Colon (tissue), 2 donors: ENCODE measurements at regions not wholly inside any gene's neighbourhood (a gene's known extent, or its start where the extent isn't known, plus 50 kb on each side); places are given as distances from the start of the nearest gene placed in this dataset.

Experiments used
- FAIRE-seq: peaks from 2 replicates; lab custom pipeline; 2012; peaks lifted over from hg19 to GRCh38; lab: Jason Lieb, UNC
- donor health status: control.
- donor health status: control.

DNA sequence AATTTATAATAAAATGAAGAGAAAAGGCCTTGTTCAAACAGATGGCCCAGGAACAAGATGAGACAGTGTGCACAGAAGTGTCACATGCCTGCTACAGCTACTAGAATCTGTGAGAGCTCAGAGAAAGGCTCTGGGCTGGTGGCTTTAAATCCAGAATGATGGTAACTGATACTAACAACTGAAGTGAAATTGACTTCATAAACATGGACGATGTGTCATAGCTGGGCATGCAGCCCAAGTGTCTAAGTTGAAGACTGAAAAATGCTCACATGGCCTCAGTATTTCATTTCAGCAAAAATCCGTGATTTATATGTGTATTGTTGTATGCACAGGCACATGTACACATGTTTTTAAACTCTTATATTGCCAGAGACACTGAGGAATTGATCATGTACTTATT lies 208.3 kb upstream of the RUNX1 start:
- FAIRE-seq, result no peak

DNA sequence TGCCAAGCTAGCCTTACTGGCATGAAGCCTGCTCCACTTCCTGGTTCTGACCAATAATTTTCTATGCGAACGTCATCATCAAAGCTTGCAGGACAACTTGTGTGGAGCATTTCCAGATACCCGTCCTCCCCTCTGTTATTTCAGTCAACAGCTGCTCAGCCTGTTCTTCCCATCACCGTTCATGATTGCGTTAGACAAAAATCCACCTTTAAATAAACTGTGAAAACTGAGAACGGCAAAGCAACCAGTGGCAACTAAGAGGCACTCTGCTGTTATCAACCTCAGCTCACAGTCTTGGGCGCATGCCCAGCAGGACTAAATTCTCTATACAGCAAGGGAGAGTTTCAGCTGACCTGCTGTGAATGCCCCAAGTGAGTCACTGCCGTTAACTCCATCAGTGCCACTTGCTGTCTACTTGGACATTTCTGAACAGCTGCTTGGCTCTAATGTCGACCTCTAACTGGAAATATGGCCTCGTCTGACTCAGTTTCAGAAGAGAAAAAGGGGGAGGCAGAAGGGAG lies 207.4 kb upstream of the RUNX1 start:
- FAIRE-seq, result no peak

GRCh38 chr21:35254765-35255138 lies 205.7 kb upstream of the RUNX1 start:
- FAIRE-seq, result no peak

- no peak for FAIRE-seq
Measured at GRCh38 chr21:35254006-35254764, 205.1 kb upstream of the RUNX1 start.

DNA sequence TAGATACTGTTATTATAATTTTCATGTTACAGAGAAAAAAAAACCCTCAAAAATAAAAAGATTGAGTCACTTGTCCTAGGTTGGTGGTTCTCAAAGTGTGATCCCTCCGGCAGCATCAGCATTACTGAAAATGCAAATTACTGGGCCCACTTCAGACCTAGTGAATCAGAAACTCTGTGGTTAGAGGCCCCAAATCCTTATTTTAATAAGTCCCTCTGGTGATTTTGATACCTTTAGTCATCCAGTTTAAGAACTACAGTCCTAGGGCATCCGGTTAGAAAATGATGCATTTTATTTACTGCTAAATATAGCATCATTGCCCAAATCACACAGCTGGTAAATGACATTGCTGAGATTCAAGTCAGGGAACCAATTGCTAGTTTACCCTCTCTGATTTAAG lies 203.7 kb upstream of the RUNX1 start:
- FAIRE-seq, result no peak

DNA sequence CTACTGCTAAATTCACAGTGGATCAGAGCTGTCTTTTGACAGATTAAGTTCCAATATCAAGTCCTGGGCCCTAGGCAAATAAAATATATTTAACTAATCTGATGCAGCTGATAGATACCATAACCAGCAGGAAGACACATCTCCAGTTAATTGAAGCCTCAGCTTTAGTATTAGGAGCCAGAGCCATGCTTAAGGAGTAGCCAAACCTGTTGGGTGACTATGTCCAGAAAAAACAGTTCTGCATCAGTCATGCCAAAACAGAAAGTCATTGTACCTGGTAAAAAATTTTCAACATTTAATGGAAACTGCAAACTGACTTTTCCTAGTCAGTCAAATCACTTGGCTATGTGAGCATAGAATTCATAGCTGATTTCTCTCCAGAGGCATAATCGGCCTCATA lies 200.5 kb upstream of the RUNX1 start:
- FAIRE-seq, result no peak

DNA sequence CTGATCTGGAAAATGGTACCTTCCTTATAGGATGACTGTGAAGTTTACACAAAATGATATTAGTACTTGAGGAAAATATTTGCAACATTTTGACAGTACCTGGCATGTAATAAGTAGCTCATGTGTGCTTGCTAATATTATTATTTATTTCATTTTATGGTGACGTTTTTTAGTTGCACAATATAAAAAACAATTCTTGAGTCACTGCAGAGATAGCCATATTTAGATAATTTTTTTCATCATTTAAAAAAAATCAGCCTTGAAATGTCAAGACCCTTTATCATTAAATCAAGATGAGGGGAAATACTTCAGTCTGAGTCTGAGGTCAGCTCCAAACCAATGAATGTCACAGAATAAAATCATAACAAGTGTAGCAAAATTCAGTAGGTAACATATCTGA lies 196.8 kb upstream of the RUNX1 start:
- FAIRE-seq, result no peak

- no peak for FAIRE-seq
Measured at GRCh38 chr21:35244514-35244913, 195.4 kb upstream of the RUNX1 start.

DNA sequence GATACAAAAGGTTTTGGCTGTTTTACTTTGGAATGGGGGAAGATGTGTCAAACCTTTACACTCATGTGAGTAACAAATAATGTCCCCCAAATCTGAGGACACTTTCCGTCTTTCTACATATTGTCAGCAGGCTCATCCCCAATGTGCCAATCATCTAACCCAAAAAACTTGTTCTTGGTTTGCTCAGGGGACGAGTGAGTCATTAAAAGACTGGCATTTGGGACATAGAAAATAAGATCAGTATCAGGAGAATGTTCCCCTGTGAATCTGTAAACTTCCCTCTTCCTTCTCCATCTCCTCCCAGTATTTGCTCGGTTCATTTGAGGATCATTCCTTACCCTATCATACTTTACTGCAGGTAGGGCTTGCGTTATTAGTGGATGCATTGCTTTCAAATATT lies 194.1 kb upstream of the RUNX1 start:
- no peak for FAIRE-seq

GRCh38 chr21:35239811-35240219 lies 190.7 kb upstream of the RUNX1 start:
- no peak for FAIRE-seq

DNA sequence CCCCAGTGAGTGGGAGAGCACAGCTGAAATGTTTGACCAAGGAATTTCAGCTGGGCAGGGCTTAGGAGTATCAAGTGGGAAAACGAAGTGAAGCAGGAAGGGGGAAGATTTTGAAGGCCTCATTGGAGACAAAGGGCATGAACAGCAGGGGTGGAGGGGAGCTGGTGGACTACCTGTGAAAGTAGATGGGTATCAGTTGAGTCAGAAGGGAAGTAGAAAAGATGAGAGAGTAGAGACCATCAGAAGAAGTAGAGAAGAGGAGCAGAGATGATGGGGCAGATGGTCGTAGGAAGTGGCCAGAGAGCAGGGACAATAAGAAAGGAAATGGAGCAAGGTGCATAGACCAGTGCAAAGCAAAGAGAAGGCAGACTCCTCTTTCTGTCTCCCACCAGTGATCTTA lies 189.0 kb upstream of the RUNX1 start:
- FAIRE-seq, result no peak

- no peak for FAIRE-seq
Measured at GRCh38 chr21:35237287-35237686, 188.2 kb upstream of the RUNX1 start.

DNA sequence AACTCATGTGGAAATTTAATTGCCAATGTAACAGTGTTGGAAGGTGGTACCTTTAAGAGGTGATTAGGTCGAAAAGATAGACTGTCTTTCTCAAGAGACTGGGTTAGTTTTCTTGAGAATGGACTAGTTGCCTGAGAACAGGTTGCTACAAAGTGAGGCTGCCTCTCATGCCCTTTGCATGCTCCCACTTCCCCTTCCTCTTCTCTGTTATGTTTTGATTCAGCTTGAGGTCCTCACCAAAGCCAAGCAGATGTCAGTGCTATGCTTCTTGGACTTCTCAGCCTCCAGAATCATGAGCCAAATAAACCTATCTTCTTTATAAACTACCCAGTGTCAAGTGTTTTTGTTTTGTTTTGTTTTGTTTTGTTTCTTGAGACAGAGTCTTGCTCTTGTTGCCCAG lies 187.0 kb upstream of the RUNX1 start:
- no peak for FAIRE-seq

DNA sequence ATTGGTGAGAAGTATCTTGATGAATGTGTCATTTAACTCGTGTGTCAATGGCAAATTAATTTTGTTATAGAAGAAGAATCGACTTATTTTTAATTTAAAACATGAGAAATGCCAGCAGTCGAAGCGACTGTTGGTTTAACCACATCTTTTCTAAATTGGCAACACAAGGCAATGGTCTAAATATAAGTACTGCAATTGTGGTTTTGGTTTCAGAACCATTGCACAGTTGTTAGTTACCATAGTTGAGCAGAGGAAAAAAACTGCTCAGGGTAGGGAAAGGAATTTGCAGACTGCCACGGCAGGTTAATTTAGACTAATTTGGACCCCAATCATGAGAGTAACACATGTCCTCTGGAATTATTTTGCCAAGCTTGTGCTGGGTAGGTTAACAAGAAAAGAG lies 185.6 kb upstream of the RUNX1 start:
- no peak for FAIRE-seq

DNA sequence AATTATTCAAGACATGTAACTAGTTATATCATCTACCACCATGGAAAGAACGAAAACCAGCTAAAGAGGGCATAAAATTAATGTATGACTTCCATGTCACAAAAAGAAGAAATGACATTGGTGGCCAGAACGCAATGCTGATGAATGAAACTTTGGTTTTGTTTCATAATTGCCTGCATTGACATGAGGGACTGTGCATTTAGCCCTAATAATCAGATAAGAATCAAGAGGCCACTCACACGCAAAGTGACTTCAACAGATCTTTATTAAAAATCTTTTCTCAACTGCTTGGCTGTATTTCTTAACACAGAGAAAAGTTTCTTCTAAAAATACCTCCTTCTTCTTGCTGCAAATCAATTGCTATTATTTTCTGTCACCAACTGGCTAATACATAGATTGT lies 184.7 kb upstream of the RUNX1 start:
- no peak for FAIRE-seq

GRCh38 chr21:35232545-35233176 lies 183.6 kb upstream of the RUNX1 start:
- no peak for FAIRE-seq

DNA sequence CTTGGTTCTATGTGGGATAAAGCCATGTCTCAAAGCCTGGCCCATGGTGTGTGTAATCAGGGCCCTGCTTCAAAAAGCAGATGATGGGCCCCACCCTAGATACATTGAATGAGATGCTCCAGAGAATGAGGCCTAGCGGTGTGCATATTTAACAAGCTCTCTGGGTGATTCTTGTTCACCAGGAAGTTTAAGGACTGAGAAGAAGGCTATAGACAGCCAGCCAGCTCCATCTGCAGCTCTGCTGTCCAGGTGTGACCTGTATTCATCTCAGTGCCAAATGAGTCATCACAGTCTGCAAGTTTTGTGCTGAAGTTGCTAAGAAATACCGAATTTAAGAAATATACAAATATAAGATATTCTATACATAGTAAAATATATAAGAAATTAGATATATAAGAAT lies 182.0 kb upstream of the RUNX1 start:
- no peak for FAIRE-seq

DNA sequence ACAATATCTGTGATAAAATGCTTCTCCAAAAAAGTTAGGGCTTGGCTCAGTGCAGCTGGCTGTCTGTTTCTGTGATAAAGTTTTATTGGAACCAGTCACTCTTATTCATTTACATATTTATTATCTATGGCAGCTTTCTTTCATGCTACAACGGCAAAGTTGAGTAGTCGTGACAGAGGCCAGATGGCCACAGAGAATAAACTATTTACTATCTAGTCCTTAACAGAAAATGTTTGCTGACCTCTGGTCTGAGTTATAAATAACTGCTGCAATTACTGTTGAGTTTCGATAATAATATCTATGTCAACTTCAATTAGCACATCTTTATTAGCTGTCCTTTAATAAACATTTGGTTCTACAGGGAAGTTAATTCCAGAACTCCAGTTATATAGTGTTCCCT lies 180.2 kb upstream of the RUNX1 start:
- no peak for FAIRE-seq

GRCh38 chr21:35227786-35228185 lies 178.7 kb upstream of the RUNX1 start:
- no peak for FAIRE-seq

DNA sequence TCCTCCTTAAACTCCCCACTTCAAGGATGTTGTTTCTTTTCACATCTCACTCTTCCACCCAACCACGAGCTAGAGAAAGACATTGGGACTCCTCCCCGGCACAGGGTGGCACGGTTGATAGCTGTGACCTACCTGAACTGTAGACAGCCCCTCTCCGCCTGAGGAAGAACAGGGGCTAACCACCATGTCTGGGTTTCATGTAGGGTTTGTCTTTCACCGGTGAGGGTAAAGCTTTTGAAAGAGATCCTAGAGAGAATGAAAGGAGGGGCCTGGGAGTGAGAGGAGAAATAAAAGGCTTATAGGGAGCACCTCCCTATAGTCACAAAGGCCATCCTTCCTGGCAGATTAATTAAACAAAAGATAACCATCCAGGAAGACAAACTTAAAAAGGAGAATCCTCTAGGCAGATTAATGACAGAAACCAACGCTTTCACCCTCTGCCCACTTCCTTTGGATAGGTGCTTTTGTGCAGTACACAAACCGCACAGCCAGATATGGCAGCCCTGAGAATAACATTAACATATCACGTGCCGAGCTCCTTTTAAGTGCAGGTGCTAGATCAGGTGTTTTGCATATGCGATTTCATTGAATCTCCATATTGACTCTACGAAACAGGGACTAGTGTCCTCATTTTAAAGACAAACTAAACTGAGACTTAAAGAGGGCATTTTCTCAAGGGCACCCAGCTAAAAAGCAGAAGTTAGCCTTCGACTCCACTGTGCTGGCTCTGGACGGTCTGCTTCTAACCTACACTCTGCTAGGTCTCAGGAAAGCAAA lies 178.1 kb upstream of the RUNX1 start:
- FAIRE-seq, result no peak

- FAIRE-seq, result no peak
Measured at GRCh38 chr21:35226328-35226727, 177.2 kb upstream of the RUNX1 start.

GRCh38 chr21:35225573-35225972 lies 176.5 kb upstream of the RUNX1 start:
- no peak for FAIRE-seq

- no peak for FAIRE-seq
Measured at GRCh38 chr21:35223480-35224156, 174.5 kb upstream of the RUNX1 start.
